ENCODE measurements at regions not wholly inside any gene's neighbourhood (a gene's known extent, or its start where the extent isn't known, plus 50 kb on each side); places are given as distances from the start of the nearest gene placed in this dataset.

DNA sequence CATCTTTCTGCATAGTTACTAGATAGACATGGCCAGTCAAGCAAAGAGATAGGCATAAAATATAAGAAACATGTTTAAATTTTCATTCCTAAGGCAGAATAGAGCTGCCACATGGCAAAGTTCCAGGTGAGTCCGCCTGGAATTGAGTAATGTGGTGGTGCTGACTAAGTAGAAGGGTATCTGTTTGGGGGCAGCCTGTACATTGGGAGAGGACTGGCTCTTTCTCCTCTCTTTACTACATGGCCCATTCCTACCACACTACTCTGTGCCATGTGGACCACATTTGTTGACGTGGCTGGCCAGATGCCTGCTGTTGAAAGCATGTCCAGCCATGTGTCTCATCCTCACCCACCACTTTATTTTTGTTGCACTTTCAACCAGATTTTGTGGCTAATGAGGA is 354.0 kb downstream of the ETNK1 start:
- no peaks in the 10 kb centered on the region for H3K9me3 ChIP-seq (ENCODE audit: control insufficient read depth, low read depth, low read length)
- no peak overlapping the region for H2AFZ ChIP-seq (ENCODE audit: control insufficient read depth, low read length)
- peak overlapping the region; percentile 65 for H3K4me2 ChIP-seq (ENCODE audit: control insufficient read depth, extremely low read depth, insufficient read depth, low read depth, low read length)
- H3K9me1 ChIP-seq (ENCODE audit: control insufficient read depth, extremely low read depth, insufficient read depth, low read length): no peaks in the 10 kb centered on the region
- H3K9ac ChIP-seq (ENCODE audit: control insufficient read depth, extremely low read depth, insufficient read depth, low read length): no peak overlapping the region
- FAIRE-seq (peak; percentile 90), DNase-seq (ENCODE audit: low read depth, low spot score) (peak; percentile 94)
- no peaks in the 10 kb centered on the region for H3K79me2 ChIP-seq (ENCODE audit: control insufficient read depth, insufficient read depth, low read length)
- TF ChIP-seq, protein P1, sequence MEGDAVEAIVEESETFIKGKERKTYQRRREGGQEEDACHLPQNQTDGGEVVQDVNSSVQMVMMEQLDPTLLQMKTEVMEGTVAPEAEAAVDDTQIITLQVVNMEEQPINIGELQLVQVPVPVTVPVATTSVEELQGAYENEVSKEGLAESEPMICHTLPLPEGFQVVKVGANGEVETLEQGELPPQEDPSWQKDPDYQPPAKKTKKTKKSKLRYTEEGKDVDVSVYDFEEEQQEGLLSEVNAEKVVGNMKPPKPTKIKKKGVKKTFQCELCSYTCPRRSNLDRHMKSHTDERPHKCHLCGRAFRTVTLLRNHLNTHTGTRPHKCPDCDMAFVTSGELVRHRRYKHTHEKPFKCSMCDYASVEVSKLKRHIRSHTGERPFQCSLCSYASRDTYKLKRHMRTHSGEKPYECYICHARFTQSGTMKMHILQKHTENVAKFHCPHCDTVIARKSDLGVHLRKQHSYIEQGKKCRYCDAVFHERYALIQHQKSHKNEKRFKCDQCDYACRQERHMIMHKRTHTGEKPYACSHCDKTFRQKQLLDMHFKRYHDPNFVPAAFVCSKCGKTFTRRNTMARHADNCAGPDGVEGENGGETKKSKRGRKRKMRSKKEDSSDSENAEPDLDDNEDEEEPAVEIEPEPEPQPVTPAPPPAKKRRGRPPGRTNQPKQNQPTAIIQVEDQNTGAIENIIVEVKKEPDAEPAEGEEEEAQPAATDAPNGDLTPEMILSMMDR (optimal IDR thresholded peaks at IDR 0.05 in 1 of 3, IDR thresholded peaks at IDR 0.05 in 1 of 3, conservative IDR thresholded peaks at IDR 0.05 in 1 of 3; ENCODE audit: extremely low read depth in 1 of 3, insufficient read depth in 2 of 3, low read length in 3 of 3): no peak
- no peak for TF ChIP-seq EZH2 (IDR thresholded peaks at IDR 0.05; ENCODE audit: low read length)
- no peaks in the 10 kb centered on the region for H3K36me3 ChIP-seq (ENCODE audit: control insufficient read depth in 2 of 2, extremely low read depth in 1 of 2, insufficient read depth in 2 of 2, low read length in 2 of 2)
- H3K4me3 ChIP-seq (ENCODE audit: control insufficient read depth in 2 of 3, extremely low read depth in 1 of 3, insufficient read depth in 2 of 3, low read depth in 1 of 3, low read length in 3 of 3): no peak overlapping the region
- dilution Hi-C loops (cut with MboI; ENCODE audit: extremely low pct_ligation_motif_present, low sequenced_read_pairs): no loop called here
- peaks cover 29% of the 10 kb centered on the region for H3K4me1 ChIP-seq (ENCODE audit: control insufficient read depth, extremely low read depth, insufficient read depth, low read length)
- no peaks in the 10 kb centered on the region for H3K27me3 ChIP-seq (ENCODE audit: control insufficient read depth, extremely low read depth, insufficient read depth, low read length)
- peak overlapping the region; percentile 36 for H3K27ac ChIP-seq (ENCODE audit: control insufficient read depth, insufficient read depth, low read length)
- no peaks in the 10 kb centered on the region for H4K20me1 ChIP-seq (ENCODE audit: control insufficient read depth, extremely low read depth, insufficient read depth, low read length)

DNA sequence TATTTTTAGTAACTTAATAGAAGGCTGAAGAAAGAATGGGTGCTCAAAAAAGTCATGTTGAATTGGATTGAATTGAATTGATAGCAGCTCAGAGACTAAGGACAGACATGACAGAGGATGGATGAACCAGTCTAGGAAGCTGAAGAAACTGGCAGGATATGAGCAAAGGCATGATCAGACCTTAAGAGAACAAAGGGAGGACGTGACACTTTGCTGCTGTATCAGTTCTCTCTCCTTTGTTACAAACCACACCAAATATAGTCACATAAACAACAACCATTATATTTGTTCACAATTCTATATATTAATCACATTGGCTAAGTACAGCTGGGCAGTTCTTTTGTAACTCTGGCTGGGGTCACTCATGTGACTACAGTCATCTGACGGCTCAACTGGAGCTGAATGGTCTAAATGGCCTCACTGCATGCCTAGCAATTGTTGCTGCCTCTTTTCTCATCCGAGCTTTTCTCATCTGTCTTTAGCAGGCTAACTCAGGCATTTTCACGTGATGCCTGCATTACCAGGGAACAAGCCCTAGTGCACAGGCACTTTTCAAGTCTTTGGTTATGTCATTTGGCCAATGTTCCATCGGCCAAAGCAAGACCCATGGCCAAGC is 355.0 kb downstream of the ETNK1 start:
- no peaks in the 10 kb centered on the region for H3K9me3 ChIP-seq (ENCODE audit: control insufficient read depth, low read depth, low read length)
- peaks cover 25% of the 10 kb centered on the region for H3K4me1 ChIP-seq (ENCODE audit: control insufficient read depth, extremely low read depth, insufficient read depth, low read length)
- peak overlapping the region; percentile 36 for H3K27ac ChIP-seq (ENCODE audit: control insufficient read depth, insufficient read depth, low read length)
- peak; percentile 7 for DNase-seq (ENCODE audit: low read depth, low spot score)
- no peak overlapping the region for H3K9ac ChIP-seq (ENCODE audit: control insufficient read depth, extremely low read depth, insufficient read depth, low read length)
- FAIRE-seq: peak; percentile 84
- peak overlapping the region; percentile 65 for H3K4me2 ChIP-seq (ENCODE audit: control insufficient read depth, extremely low read depth, insufficient read depth, low read depth, low read length)
- no peaks in the 10 kb centered on the region for H3K9me1 ChIP-seq (ENCODE audit: control insufficient read depth, extremely low read depth, insufficient read depth, low read length)
- no peaks in the 10 kb centered on the region for H3K36me3 ChIP-seq (ENCODE audit: control insufficient read depth in 2 of 2, extremely low read depth in 1 of 2, insufficient read depth in 2 of 2, low read length in 2 of 2)
- H3K4me3 ChIP-seq (ENCODE audit: control insufficient read depth in 2 of 3, extremely low read depth in 1 of 3, insufficient read depth in 2 of 3, low read depth in 1 of 3, low read length in 3 of 3): no peak overlapping the region
- H3K79me2 ChIP-seq (ENCODE audit: control insufficient read depth, insufficient read depth, low read length): no peaks in the 10 kb centered on the region
- dilution Hi-C loops (cut with MboI; ENCODE audit: extremely low pct_ligation_motif_present, low sequenced_read_pairs): no loop called here
- TF ChIP-seq EZH2 (IDR thresholded peaks at IDR 0.05; ENCODE audit: low read length): no peak
- TF ChIP-seq, protein P1 (optimal IDR thresholded peaks at IDR 0.05 in 1 of 3, IDR thresholded peaks at IDR 0.05 in 1 of 3, conservative IDR thresholded peaks at IDR 0.05 in 1 of 3; ENCODE audit: extremely low read depth in 1 of 3, insufficient read depth in 2 of 3, low read length in 3 of 3): no peak
- H3K27me3 ChIP-seq (ENCODE audit: control insufficient read depth, extremely low read depth, insufficient read depth, low read length): no peaks in the 10 kb centered on the region
- no peak overlapping the region for H2AFZ ChIP-seq (ENCODE audit: control insufficient read depth, low read length)
- no peaks in the 10 kb centered on the region for H4K20me1 ChIP-seq (ENCODE audit: control insufficient read depth, extremely low read depth, insufficient read depth, low read length)

Data from keratinocyte (primary cell).